Peyer's patch (tissue), 4 donors: ENCODE measurements at regions not wholly inside any gene's neighbourhood (a gene's known extent, or its start where the extent isn't known, plus 50 kb on each side); places are given as distances from the start of the nearest gene placed in this dataset.

ENCODE experiments used
- DNase-seq, 3 donors: peaks; one replicate each; pipeline ENCODE4 v3.0.0-alpha.2; 2017 to 2019
- H3K27ac ChIP-seq, 4 donors: fragments of 200-600 bp; sonication (generic); one replicate each; pipeline ENCODE4 v1.5.1; 2016 to 2019
- H3K27me3 ChIP-seq, 2 donors: fragments of 200-600 bp; sonication (generic); one replicate each; pipeline ENCODE4 v1.5.1; 2019
- H3K36me3 ChIP-seq, 3 donors: fragments of 200-600 bp; sonication (generic); one replicate each; pipeline ENCODE4 v1.5.1; 2016 to 2019
- H3K4me1 ChIP-seq, 4 donors: fragments of 200-600 bp; sonication (generic); one replicate each; pipeline ENCODE4 v1.5.1; 2016 to 2019
- H3K4me3 ChIP-seq, 4 donors: fragments of 200-600 bp; sonication (generic); 1 replicate in 3 of 4; 2 replicates in 1 of 4; pipeline ENCODE4 v1.5.1; 2016 to 2019; ENCODE audit warnings: mild to moderate bottlenecking in 1 of 4
- H3K9me3 ChIP-seq, 4 donors: fragments of 200-600 bp; sonication (generic); one replicate each; pipeline ENCODE4 v1.5.1; 2016 to 2019; ENCODE audit warnings: mild to moderate bottlenecking in 1 of 4
- POLR2A ChIP-seq, 2 donors: fragments of 450-650 bp; IDR thresholded peaks; one replicate each; pipeline ENCODE4 v1.5.1; 2017; ENCODE audit warnings: antibody characterized with exemption in 2 of 2, mild to moderate bottlenecking in 2 of 2, moderate library complexity in 2 of 2
- TF ChIP-seq, protein P1 (sequence below), 6 experiments: fragments of 450-650 bp in 4 of 6; fragments of 200-600 bp in 2 of 6; sonication (generic) in 1 of 6; IDR thresholded peaks; one replicate each; pipeline ENCODE4 v1.5.1; 2017 to 2019; ENCODE audit warnings: antibody characterized with exemption in 6 of 6, mild to moderate bottlenecking in 3 of 6, moderate library complexity in 1 of 6

DNA sequence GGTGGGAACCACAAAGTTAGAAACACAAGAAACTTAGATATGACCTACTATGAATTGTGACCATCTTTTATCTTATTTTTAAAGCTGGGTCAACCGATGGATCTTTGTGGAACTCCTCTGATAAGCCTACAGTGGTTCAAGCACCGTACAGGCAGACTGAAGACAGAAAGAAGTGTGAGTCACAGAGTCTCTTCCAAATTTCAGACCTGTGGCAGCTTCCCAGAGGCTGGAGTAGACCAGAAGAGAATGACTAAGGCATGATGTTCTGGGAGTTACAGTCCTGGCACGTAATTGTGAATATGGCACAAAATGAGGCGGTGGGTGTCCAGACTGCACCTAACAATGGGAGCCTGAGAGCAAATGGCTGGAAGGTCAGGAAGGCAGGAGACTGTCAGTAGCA, 70.0 kb downstream of the LMO4 start:
- Histone ChIP-seq H3K4me3 (no peak overlapping the region), H3K9me3 (no peaks in the 10 kb centered on the region), H3K27me3 (no peaks in the 10 kb centered on the region), H3K27ac (no peak overlapping the region), H3K4me1 (peaks cover 0 to 7% (median 0%) of the 10 kb centered on the region in 4 donors), H3K36me3 (no peaks in the 10 kb centered on the region)
- TF ChIP-seq, protein P1, sequence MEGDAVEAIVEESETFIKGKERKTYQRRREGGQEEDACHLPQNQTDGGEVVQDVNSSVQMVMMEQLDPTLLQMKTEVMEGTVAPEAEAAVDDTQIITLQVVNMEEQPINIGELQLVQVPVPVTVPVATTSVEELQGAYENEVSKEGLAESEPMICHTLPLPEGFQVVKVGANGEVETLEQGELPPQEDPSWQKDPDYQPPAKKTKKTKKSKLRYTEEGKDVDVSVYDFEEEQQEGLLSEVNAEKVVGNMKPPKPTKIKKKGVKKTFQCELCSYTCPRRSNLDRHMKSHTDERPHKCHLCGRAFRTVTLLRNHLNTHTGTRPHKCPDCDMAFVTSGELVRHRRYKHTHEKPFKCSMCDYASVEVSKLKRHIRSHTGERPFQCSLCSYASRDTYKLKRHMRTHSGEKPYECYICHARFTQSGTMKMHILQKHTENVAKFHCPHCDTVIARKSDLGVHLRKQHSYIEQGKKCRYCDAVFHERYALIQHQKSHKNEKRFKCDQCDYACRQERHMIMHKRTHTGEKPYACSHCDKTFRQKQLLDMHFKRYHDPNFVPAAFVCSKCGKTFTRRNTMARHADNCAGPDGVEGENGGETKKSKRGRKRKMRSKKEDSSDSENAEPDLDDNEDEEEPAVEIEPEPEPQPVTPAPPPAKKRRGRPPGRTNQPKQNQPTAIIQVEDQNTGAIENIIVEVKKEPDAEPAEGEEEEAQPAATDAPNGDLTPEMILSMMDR (IDR thresholded peaks at IDR 0.05), result no peak
- no peak for TF ChIP-seq POLR2A (IDR thresholded peaks at IDR 0.05)
- no peak for DNase-seq

DNA sequence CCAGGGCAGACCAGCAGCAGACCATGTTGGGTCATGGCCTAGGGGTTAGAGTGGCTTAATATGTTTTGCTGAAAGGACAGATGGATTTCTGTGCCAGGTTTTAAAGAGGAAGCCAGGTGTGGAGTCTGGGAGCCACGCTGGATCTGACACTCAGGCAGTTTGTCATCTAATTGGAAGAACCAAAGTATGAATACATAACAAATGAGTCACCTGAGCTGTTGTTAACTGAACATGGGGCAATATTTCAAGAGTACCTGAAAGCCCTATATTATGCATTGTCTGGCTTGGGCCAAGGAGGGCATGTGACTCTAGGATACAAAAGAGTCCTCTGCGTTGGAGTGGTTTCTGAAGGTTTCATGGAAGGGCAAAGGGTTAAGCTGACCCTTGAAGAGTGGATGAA, 70.6 kb downstream of the LMO4 start:
- Histone ChIP-seq H3K4me1 (peaks cover 0 to 7% (median 0%) of the 10 kb centered on the region in 4 donors), H3K9me3 (no peaks in the 10 kb centered on the region), H3K27me3 (no peaks in the 10 kb centered on the region), H3K4me3 (no peak overlapping the region), H3K27ac (no peak overlapping the region), H3K36me3 (no peaks in the 10 kb centered on the region)
- DNase-seq, result no peak
- TF ChIP-seq, protein P1 (IDR thresholded peaks at IDR 0.05), result no peak
- TF ChIP-seq POLR2A (IDR thresholded peaks at IDR 0.05), result no peak

DNA sequence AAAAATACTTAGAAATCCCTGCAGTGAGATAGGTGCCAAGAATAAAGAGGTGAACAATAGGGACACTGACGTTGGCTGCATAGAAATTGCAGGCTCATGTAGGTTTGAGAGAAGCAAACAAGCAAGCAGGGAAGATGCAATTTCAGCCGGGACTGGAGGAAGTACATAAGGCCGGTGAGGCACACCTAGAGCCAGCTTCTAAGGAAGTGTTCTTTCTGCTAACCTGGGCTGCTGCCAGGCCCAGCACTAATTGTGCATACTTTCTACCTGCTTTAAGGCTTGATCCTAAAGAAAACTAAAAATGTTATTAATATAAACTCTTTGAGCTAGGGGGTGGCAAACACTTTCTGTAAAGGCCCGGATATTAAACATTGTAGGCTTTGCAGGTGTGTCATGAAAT, 71.0 kb downstream of the LMO4 start:
- no peak overlapping the region for H3K27ac ChIP-seq
- no peak for TF ChIP-seq POLR2A (IDR thresholded peaks at IDR 0.05)
- TF ChIP-seq, protein P1 (IDR thresholded peaks at IDR 0.05), result no peak
- no peak for DNase-seq

DNA sequence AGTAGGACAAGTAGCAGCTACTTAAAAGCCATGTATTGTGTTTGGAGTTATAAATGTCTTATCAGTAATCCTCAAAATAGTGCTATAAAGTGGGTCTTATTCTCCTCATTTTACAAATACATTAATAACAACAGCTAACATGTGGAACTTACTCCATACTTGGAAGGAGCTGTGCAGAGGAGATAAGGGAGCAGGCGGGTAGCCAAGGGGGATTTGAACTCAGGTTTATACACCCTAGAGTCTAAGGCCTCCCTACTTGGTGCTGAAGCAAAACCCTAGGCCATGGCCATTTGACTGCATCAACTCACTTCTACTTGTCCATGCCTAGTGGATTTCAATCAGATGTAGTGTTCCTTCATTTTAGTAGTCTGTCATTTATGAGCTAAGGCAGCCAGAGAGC, 72.1 kb downstream of the LMO4 start:
- TF ChIP-seq POLR2A (IDR thresholded peaks at IDR 0.05), result no peak
- TF ChIP-seq, protein P1 (IDR thresholded peaks at IDR 0.05), result no peak
- Histone ChIP-seq H3K27ac (no peak overlapping the region), H3K9me3 (no peaks in the 10 kb centered on the region), H3K4me3 (no peak overlapping the region), H3K36me3 (no peaks in the 10 kb centered on the region), H3K4me1 (peaks cover 0 to 7% (median 0%) of the 10 kb centered on the region in 4 donors), H3K27me3 (no peaks in the 10 kb centered on the region)
- no peak for DNase-seq

More for the DNA sequence above, 71.0 kb downstream of the LMO4 start:
- Histone ChIP-seq H3K27me3 (no peaks in the 10 kb centered on the region), H3K4me1 (peaks cover 0 to 7% (median 0%) of the 10 kb centered on the region in 4 donors), H3K4me3 (no peak overlapping the region), H3K36me3 (no peaks in the 10 kb centered on the region), H3K9me3 (no peaks in the 10 kb centered on the region)

DNA sequence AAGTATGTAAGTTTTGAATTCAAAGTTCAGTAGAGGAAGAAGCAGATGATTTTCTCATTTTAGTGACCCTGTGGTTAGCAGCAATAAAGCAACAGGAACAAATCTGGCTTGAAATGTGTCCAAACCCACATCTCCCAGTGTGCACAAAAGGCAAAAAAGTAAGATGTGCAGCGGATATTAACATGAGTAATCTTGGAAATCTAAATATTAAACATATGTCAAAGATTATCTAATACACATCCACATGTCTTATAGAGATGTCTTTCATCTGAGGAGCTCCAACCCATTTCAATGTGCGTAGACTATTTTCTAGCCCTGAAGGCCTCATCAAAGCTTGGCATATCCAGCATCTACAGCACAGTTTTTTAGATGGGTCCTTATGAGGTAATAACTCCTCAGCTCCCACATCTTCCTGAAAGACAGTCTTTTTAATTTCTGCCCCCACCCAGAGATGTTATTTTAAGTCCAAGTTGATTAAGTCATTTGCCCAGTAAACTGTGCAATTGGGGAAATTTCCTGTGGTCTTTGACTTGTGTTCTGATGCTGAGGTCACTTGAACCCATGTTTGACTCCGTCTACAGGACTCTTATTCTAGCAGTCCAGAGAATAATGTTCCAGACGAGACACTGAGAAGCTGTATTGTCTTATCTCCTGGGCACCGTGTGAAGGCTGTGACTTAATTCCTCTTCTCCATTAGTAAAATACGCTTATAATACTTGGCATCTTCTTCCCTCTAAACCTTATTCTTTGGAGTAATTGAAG, 73.7 kb downstream of the LMO4 start:
- TF ChIP-seq, protein P1 (IDR thresholded peaks at IDR 0.05), result no peak
- no peak for TF ChIP-seq POLR2A (IDR thresholded peaks at IDR 0.05)
- H3K27me3 ChIP-seq, result no peaks in the 10 kb centered on the region
- no peaks in the 10 kb centered on the region for H3K9me3 ChIP-seq
- H3K27ac ChIP-seq, result no peak overlapping the region
- H3K4me3 ChIP-seq, result no peak overlapping the region
- DNase-seq, result no peak
- H3K36me3 ChIP-seq, result no peaks in the 10 kb centered on the region
- peaks cover 0 to 7% (median 0%) of the 10 kb centered on the region in 4 donors for H3K4me1 ChIP-seq
